ENCODE measurements at regions not wholly inside any gene's neighbourhood (a gene's known extent, or its start where the extent isn't known, plus 50 kb on each side); places are given as distances from the start of the nearest gene placed in this dataset.

DNA sequence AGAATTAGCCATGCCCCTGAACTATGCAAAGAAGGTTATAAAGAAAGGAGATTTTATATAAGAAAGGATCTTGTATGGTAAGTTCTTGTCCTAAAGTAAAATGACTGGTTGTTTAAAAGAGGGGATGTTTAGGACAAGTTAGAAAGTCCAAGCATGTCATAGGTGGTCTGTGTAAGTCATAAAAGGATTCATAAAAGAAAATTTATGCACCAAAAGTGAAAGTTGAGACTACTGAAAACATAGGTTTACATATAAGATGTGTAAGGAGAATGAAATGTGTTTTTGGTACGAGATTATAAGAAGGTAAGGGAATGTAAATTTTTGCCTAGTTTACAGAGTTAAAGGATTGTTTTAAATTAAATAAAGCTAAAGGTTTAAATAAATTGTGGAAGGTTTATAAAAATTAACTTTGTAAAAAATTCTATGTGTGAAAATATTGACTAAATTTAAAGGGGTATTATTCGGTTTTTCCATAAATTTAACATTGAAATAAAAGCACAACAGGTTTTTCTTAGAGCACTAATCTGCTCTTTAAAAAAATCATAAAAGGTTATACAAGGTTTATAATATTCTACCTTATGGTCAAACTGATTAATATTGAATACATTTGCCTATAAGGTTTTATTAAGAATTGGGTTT, 93.6 kb upstream of the UST start:
- peak; percentile 5 for DNase-seq (ENCODE audit: low spot score)

DNA sequence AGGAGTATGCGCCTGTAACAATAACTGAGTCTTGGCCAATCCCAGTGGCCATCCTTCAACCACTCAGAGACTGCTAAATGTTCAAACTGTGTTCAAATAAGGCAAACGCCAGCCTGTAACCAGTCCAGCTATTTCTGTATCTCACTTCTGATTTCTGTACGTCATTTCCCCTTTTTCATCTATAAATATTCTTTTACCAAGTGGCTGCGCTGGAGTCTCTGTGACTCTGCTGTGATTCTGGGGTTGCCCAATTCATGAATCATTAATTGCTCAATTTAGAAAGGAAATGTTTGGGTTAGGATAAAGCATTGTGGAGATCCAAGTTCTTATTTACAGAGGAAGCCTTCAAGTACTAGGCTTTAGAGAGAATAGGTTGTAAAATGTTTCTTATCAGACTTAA, 89.8 kb upstream of the UST start:
- no peak for DNase-seq (ENCODE audit: low spot score)

DNA sequence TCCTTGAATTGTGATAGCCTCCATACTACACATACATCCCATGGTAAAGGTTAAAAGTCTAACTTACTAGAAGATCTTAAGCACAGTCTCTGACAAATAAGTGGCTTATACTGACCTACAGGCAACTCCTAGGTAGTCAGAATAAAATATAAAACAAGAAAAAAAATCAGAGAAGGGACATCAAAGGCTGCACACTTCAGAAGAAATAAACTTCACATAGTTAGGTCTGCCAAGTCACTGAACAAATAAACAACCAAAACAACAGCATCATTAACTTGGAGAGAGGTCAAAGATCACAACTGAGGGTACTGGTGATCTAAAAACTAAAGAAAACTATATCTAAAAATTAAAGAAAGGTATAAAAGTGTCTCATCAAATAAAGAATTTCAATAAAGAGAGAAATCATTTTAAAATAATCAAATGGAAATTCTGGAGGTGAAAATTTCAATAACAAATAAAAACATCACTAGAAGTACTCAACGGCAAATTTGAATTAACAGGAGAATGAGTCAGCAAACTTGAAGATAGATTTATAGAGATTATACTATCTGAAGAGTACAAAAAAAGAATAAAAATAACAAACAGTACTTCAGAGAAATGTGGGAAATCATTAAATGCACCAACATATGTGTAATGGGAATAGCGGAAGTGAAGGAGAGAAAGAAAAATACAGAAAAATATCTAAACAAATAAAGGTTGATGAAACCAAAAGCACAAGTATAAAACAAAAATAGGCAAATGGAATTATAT, 88.0 kb upstream of the UST start:
- DNase-seq (ENCODE audit: low spot score), result no peak

DNA sequence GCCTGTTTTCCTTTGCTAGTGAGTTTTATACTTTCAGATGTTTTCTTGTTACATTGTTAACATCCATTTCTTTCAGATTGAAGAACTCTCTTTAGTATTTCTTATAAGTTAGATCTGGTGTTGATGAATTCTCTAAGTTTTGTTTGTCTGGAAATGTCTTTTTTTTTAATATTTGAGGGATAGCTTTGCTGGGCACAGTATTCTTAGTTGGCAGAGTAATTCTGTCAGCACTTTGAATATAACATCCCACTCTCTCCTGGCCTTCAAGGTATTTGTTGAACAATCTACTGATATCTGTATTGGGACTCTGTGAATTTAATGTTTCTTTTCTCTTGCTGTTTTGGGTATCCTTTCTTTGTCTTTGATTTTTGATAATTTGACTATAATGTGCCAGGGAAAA, 79.4 kb upstream of the UST start:
- DNase-seq (ENCODE audit: low spot score), result no peak

DNA sequence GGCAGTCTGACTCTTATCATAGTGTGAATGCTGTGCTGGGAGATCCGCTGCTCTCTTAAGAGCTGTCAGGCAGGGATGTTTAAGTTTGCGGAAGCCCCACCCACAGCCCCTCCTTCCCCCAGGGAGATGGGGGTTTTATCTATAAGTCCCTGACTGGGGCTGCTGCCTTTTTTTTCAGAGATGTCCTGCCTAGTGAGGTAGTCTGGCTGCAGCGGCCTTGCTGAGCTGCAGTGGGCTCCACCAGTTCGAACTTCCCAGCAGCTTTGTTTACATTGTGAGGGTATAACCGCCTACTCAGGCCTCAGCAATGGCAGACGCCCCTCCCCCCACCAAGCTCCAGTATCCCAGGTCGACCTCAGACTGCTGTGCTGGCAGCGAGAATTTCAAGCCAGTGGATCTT, 75.7 kb upstream of the UST start:
- no peak for DNase-seq (ENCODE audit: low spot score)

DNA sequence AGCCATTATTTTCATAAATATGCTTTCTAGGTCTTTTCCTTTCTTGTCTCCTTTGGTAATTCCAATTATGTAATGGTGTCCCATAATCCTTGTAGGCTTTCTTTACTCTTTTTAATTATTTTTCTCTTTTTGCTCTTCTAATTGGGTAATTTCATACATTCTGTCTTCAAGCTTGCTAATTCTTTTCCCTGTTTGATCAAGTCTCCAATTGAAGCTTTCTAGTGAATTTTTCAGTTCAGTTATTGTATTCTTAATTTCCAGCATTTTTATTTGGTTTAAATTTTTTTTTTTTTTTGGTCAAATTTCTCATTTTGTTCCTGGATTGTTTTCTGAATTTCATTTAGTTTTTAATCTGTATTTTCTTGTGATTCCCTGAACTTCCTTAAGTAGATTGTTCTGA, 74.9 kb upstream of the UST start:
- no peak for DNase-seq (ENCODE audit: low spot score)

DNA sequence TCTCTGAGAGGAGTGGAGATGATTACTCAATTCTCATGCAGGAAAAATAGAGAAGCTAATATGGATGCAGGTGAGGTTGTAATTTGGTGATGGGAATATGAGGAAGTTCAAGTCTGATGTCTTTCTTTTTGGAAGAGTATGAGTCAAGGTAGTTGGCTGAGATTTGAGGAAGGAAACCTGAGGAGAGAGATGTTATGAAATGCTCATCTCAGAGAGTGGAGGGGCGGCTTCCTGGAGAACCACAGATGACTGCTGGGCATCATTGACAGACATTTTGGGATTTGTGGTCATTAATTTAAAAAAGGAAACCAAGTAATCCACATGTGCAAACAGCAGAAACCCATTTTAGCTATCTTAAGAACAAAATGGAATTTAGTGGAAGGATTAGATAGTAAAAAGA, 72.5 kb upstream of the UST start:
- no peak for DNase-seq (ENCODE audit: low spot score)

DNA sequence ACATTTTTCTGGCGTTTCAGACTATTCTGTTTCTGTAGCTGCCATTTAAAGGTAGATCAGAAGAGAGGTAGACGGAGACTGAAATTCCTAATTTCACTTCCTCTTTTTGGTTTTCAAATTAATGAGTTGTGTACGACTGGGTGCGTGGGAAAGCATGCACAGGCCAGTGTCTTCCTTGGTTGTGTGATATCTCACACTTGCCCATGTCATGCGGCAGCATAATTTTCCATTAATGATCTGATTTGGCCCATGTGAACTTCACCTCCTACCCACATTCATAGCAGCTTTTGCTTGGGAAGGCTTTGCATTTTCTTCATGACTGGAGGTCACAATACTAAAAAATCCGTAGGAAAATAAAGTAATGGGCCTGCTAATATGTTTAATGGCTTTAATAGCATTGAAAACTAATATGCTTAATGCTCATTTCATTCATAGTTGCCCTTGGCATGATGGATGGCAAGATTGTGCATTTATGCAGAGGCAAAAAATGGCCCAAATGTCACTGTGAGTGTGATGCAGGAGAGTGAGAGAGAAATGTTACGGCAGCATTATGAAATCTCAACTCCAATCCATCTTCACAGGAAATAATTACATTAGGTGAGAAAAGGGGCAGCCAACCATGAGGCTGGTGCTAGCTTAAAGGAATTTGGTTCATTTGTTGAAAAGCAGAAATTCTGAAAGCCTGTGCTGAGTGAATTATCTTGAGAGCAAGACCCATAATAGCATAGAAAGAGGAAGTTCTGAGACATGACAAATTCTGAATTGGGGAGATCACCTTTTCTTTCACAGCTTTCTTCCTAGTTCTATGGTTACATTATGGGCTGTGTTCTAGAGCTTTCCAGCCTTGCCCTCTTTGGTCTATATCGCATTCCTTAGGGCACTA, 69.0 kb upstream of the UST start:
- DNase-seq (ENCODE audit: low spot score), result no peak

DNA sequence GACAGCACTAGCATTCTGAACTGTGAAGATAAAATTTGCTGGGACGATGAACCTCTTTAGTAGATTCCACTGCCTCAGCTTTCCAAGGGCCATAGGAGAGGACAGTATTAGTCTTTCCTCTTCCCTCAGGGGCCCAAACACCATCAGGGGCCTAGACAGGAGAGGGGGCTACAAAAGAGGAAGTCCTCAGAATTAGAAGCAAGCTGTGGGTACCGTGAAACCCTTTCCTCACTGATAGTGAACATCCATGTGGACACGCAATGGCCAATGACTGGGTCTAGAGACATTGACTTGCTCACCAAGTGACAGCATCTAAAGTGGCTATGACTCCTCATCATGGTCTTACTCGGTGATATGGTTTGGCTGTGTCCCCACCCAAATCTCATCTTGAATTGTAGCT, 68.1 kb upstream of the UST start:
- DNase-seq (ENCODE audit: low spot score), result no peak

DNA sequence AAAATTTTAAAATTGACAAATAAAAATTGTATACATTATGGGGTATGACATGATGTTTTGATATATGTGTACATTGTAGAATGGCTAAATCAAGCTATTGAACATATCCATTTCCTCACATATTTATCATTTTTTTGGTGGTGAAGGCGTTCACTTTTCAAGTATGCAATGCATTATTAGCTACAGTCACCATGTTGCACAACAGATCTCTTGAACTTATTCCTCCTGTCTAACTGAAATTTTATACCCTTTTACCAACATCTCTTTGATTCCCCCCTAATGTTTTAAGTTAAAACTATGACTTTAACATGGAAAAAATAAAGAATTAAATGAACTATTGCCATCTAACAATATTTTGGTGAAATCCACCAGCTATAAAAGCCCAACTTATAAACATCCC, 65.2 kb upstream of the UST start:
- DNase-seq (ENCODE audit: low spot score), result no peak

DNA sequence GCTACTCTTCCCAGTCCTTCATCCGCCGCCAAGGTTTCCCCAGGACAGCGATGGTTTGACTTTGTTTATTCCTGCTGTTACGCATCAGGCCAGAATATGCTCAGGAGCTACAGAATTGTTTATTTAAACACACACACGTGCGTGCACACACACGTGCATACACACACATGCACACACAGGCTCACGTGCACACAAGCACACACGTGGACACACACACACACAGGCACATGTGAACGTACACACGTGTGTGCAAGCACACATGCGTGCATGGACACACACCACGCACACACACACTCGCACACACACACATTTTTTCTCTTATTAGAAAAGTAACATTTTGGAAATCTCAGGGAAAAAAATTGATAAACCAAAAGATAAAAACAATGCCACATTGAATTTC, 64.6 kb upstream of the UST start:
- no peak for DNase-seq (ENCODE audit: low spot score)

DNA sequence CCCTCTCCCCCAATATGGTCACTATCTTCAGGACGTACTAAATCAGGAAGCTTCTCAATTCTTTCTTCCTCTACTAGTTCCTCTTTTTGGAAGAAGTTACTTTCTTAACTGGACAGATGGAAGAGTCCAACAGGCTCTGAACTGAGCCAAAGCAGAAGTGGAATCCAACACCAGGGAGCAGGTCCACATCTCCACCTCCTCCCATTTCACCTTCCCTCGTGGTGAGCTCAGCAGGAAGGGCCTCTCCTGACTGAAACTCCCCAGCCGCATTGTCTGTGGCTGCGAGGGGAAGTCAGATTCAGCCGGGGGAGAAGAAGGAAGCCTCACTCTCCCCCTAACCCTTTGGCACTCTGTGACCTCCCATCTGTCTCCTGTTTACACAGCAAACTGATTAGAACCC, 63.8 kb upstream of the UST start:
- DNase-seq (ENCODE audit: low spot score), result no peak

DNA sequence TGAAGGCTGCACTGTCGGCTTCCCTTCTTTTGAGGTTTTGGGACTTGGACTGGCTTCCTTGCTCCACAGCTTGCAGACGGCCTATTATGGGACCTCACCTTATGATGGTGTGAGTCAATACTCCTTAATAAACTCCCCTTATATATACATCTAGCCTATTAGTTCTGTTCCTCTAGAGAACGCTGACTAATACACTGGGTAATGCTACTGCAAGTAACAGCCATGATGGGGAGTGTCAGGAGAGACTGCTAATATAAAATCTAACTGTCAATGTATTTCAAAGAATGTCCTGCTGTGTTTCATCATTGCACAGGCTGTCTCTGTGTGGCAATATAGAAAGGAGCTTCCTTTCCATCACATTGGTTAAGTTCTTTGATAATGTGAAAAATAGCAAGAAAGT, 57.7 kb upstream of the UST start:
- DNase-seq (ENCODE audit: low spot score), result no peak

DNA sequence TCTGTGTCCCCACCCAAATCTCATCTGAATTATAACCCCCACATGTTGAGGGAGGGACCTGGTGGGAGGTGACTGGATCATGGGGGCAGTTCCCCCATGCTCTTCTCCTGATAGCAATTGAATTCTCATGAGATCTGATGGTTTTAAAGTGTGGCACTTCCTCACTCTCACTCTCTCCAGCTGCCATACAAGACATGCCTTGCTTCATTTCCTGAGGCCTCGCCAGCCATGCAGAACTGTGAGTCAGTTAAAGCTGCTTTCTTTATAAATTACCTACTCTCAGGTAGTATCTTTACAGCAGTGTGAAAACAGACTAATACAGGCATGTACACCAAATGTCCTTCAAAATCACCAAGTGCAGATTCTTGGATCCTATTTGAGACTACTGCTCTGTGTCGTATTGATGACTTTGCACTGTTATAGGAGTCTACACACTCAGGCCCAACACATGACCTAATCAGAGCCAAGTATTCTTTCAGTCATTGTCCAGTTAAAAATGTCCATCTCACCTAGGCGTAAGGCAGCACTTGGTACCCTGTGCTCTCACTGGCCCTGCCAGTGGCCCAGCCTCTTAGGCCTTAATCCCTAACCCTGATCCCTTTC, 52.8 kb upstream of the UST start:
- DNase-seq (ENCODE audit: low spot score), result no peak
